ENCODE measurements at regions not wholly inside any gene's neighbourhood (a gene's known extent, or its start where the extent isn't known, plus 50 kb on each side); places are given as distances from the start of the nearest gene placed in this dataset.
"Not testable (repeated sequence)": the region's sequence is repeated elsewhere in the genome, so short reads cannot be mapped to it uniquely, and the experiment has no call there.

GRCh38 chr1:70608815-70609214 lies 197.7 kb downstream of the CTH start:
- no peak overlapping the region for H3K27ac ChIP-seq
- no peaks in the 10 kb centered on the region for H3K36me3 ChIP-seq (replicated peaks; ENCODE audit: insufficient read depth, low read depth)
- 89% methylated on average over 2 of the region's 2 CpGs for WGBS (ENCODE audit: low lambda C conversion rate, missing lambda C conversion rate)
- no peaks in the 10 kb centered on the region for H3K9me2 ChIP-seq (replicated peaks; ENCODE audit: insufficient read depth)
- no peak overlapping the region for H3K4me2 ChIP-seq
- H3K4me3 ChIP-seq = no peak overlapping the region
- H4K20me1 ChIP-seq (ENCODE audit: insufficient read depth, poor library complexity, severe bottlenecking) = no peaks in the 10 kb centered on the region
- H3K27me3 ChIP-seq = no peaks in the 10 kb centered on the region
- H3K9me3 ChIP-seq (ENCODE audit: low read depth) = no peaks in the 10 kb centered on the region
- H3K4me1 ChIP-seq (ENCODE audit: insufficient read depth) = no peaks in the 10 kb centered on the region
- TF ChIP-seq EZH2phosphoT487 (IDR thresholded peaks at IDR 0.05; ENCODE audit: low read depth, severe bottlenecking, unreplicated experiment) (no peak), CTCF (IDR thresholded peaks at IDR 0.05; ENCODE audit: poor library complexity) (no peak), EZH2 (IDR thresholded peaks at IDR 0.05; ENCODE audit: borderline replicate concordance) (no peak)
- H2AFZ ChIP-seq = no peak overlapping the region
- H3K79me2 ChIP-seq = no peaks in the 10 kb centered on the region
- DNase-seq (ENCODE audit: low spot score) = no peak

- 89% methylated on average over 2 of the region's 3 CpGs for WGBS (ENCODE audit: low lambda C conversion rate, missing lambda C conversion rate)
- H3K36me3 ChIP-seq (replicated peaks; ENCODE audit: insufficient read depth, low read depth); H3K27ac ChIP-seq: not testable (repeated sequence)
Measured at GRCh38 chr1:70610164-70610563, 199.1 kb downstream of the CTH start.

GRCh38 chr1:70616946-70617345 lies 205.9 kb downstream of the CTH start:
- Histone ChIP-seq H2AFZ (no peak overlapping the region), H3K9me3 (ENCODE audit: low read depth) (no peaks in the 10 kb centered on the region), H3K9me2 (replicated peaks; ENCODE audit: insufficient read depth) (no peaks in the 10 kb centered on the region), H3K79me2 (no peaks in the 10 kb centered on the region), H3K4me1 (ENCODE audit: insufficient read depth) (no peaks in the 10 kb centered on the region), H3K27me3 (no peaks in the 10 kb centered on the region), H3K4me2 (no peak overlapping the region), H3K4me3 (no peak overlapping the region), H3K27ac (no peak overlapping the region), H4K20me1 (ENCODE audit: insufficient read depth, poor library complexity, severe bottlenecking) (no peaks in the 10 kb centered on the region), H3K36me3 (replicated peaks; ENCODE audit: insufficient read depth, low read depth) (no peaks in the 10 kb centered on the region)
- WGBS (ENCODE audit: low lambda C conversion rate, missing lambda C conversion rate) = 78% methylated on average over 3 of the region's 3 CpGs
- TF ChIP-seq EZH2 (IDR thresholded peaks at IDR 0.05; ENCODE audit: borderline replicate concordance) = no peak
- TF ChIP-seq CTCF (IDR thresholded peaks at IDR 0.05; ENCODE audit: poor library complexity) = no peak
- no peak for TF ChIP-seq EZH2phosphoT487 (IDR thresholded peaks at IDR 0.05; ENCODE audit: low read depth, severe bottlenecking, unreplicated experiment)
- DNase-seq (ENCODE audit: low spot score) = no peak

More at GRCh38 chr1:70610164-70610563, 199.1 kb downstream of the CTH start:
- not testable (repeated sequence) for H3K27me3 ChIP-seq; DNase-seq (ENCODE audit: low spot score); H3K9me3 ChIP-seq (ENCODE audit: low read depth); H3K4me1 ChIP-seq (ENCODE audit: insufficient read depth); H3K9me2 ChIP-seq (replicated peaks; ENCODE audit: insufficient read depth); H3K79me2 ChIP-seq; H3K4me3 ChIP-seq; H4K20me1 ChIP-seq (ENCODE audit: insufficient read depth, poor library complexity, severe bottlenecking); H2AFZ ChIP-seq; H3K4me2 ChIP-seq

GRCh38 chr1:70617728-70618127 lies 206.7 kb downstream of the CTH start:
- Histone ChIP-seq H3K36me3 (replicated peaks; ENCODE audit: insufficient read depth, low read depth) (no peaks in the 10 kb centered on the region), H3K27me3 (no peaks in the 10 kb centered on the region), H3K4me3 (no peak overlapping the region), H3K79me2 (no peaks in the 10 kb centered on the region), H2AFZ (no peak overlapping the region), H3K4me1 (ENCODE audit: insufficient read depth) (no peaks in the 10 kb centered on the region), H3K4me2 (no peak overlapping the region), H3K9me3 (ENCODE audit: low read depth) (no peaks in the 10 kb centered on the region), H4K20me1 (ENCODE audit: insufficient read depth, poor library complexity, severe bottlenecking) (no peaks in the 10 kb centered on the region), H3K9me2 (replicated peaks; ENCODE audit: insufficient read depth) (no peaks in the 10 kb centered on the region), H3K27ac (no peak overlapping the region)
- no peak for DNase-seq (ENCODE audit: low spot score)
- 72% methylated on average over 2 of the region's 2 CpGs for WGBS (ENCODE audit: low lambda C conversion rate, missing lambda C conversion rate)
- TF ChIP-seq EZH2 (IDR thresholded peaks at IDR 0.05; ENCODE audit: borderline replicate concordance) (no peak), CTCF (IDR thresholded peaks at IDR 0.05; ENCODE audit: poor library complexity) (no peak), EZH2phosphoT487 (IDR thresholded peaks at IDR 0.05; ENCODE audit: low read depth, severe bottlenecking, unreplicated experiment) (no peak)
